GM12874 (cell line): ENCODE measurements at regions not wholly inside any gene's neighbourhood (a gene's known extent, or its start where the extent isn't known, plus 50 kb on each side); places are given as distances from the start of the nearest gene placed in this dataset.

Source experiments
- CTCF ChIP-seq: IDR thresholded peaks from 2 replicates; pipeline ENCODE4 v1.5.1; 2011; ENCODE audit warnings: low read depth, mild to moderate bottlenecking, control low read depth, low read length, moderate library complexity; ENCODE audit not compliant: insufficient read depth

GRCh38 chr7:26439521-26440232, 148.0 kb downstream of the SNX10 start:
- TF ChIP-seq CTCF: no peak

- TF ChIP-seq CTCF: no peak
These were observed 148.8 kb downstream of the SNX10 start for GRCh38 chr7:26440233-26441001.

GRCh38 chr7:26441002-26441521, 149.4 kb downstream of the SNX10 start:
- no peak for TF ChIP-seq CTCF

- TF ChIP-seq CTCF: no peak
These were observed 150.1 kb downstream of the SNX10 start for GRCh38 chr7:26441611-26442277.

- TF ChIP-seq CTCF: no peak
These were observed 151.3 kb downstream of the SNX10 start for GRCh38 chr7:26443006-26443405.

GRCh38 chr7:26443751-26444150, 152.1 kb downstream of the SNX10 start:
- TF ChIP-seq CTCF: no peak

GRCh38 chr7:26444555-26444954, 152.9 kb downstream of the SNX10 start:
- no peak for TF ChIP-seq CTCF
